SH-SY5Y (cell line): ENCODE measurements at regions not wholly inside any gene's neighbourhood (a gene's known extent, or its start where the extent isn't known, plus 50 kb on each side); places are given as distances from the start of the nearest gene placed in this dataset.

Experiments
- GATA2 ChIP-seq: IDR thresholded peaks from 2 replicates; pipeline ENCODE4 v1.6.1; 2011; ENCODE audit warnings: mild to moderate bottlenecking, low read depth, low read length
- GATA3 ChIP-seq: IDR thresholded peaks from 2 replicates; pipeline ENCODE4 v1.6.1; 2011; ENCODE audit warnings: low read depth, mild to moderate bottlenecking, low read length, moderate library complexity

- TF ChIP-seq GATA3 = no peak
Observed at GRCh38 chr9:18385696-18386490, 88.1 kb upstream of the ADAMTSL1 start.

DNA sequence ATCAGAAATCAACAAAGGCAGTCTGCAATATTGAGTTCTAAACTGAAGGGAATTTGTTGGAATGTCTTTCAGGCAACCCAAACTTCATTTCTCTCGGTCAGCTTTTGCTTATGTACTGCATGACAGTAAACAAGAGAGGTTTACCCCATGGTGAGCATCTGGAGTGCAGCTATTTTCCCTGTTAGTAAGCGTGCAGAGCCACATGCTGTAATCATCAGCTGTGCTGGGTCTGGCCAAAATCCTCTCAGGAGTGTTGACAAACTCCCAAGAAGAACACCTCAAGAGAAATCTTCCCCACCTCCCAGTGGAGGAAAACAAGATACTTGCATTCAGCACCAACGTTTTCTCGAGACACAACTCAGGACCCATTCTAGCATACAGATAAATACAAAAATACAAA lies 83.6 kb upstream of the ADAMTSL1 start:
- TF ChIP-seq GATA3 (no peak), GATA2 (no peak)

DNA sequence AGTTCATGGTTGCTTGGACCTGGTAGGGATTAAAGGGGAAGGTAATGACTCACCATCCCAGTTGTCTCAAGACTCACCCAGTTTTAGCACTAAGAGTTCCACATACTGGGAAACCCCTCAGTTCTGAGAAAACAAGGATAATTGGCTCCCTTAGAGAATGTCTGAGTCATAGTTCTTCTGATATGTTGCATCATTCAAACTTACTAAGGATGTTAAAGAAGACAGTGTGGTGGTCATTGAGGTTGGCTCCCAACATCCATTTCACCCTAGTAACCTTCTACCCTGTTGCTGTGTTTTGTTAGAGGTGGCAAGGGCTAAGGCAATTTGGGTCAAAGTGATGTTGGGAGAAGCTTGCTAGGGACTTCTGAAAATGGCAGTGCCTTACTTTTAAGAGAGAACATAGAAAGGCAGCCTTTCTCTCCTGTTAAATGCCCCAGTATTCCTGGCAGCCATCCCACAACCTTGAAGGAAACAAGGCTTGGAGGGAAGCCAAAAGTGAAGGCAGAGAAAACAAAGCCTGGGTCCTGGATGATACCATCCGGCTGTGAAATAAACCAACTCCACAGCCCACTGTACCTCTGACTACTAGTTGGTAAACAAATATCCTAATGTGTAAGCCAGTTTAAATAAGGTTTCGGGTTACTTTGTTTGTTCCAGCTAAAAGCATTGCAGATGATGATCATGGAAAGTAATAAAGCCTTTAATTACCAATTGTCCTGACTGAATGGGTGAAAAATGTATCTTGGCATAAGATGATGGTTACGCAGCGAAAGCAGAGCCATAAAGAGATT lies 80.4 kb upstream of the ADAMTSL1 start:
- TF ChIP-seq GATA3 (no peak), GATA2 (no peak)

- TF ChIP-seq GATA3 = no peak
Observed at GRCh38 chr9:18394847-18395351, 79.1 kb upstream of the ADAMTSL1 start.

DNA sequence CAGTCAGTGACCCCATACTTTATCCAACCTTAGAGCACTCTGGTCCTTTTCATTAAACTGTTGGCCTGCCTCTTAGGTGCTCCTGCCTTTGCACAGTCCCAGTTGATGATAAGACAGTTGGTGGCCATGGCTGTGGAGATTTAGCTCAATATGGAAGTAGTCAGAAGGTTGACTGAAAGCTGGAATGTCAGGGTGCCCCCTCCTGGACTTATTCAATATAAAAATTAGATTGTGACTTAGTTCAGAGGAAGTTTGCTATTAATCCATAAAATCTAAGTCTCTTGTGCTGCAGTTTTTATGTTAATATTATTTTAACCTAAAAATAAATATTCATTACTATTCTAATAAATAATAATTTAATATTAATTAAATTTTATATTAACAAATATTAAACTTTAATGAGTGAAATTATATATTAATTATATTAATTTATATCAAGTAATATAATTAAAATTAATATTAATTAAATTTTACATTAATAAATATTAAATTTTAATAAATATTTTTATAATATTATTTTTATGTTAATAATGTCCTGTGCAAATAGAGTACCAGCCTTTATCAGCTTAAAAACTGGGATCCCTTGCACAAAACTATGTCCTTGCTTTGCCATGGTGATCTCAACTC lies 77.7 kb upstream of the ADAMTSL1 start:
- no peak for TF ChIP-seq GATA2
- no peak for TF ChIP-seq GATA3

- TF ChIP-seq GATA2 (no peak), GATA3 (no peak)
Observed at GRCh38 chr9:18397076-18397475, 76.9 kb upstream of the ADAMTSL1 start.

DNA sequence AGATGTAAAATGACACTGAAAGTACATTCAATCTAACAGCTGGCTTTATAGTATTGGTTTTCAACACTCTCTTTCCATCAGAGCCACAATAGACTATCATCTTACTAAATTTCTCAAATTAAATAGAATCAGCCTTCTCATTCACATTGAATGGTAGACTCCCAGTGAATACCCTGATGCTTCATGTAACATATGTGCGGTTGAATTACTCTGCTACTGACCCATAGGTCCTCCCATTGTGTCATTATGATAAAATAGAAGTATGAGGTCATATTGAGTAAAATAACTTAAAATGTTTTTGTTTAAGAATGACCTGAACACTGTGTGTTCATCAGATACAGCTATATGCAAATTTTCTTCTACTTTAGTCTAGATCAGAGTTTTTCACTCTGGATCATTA lies 75.9 kb upstream of the ADAMTSL1 start:
- no peak for TF ChIP-seq GATA2
- no peak for TF ChIP-seq GATA3

DNA sequence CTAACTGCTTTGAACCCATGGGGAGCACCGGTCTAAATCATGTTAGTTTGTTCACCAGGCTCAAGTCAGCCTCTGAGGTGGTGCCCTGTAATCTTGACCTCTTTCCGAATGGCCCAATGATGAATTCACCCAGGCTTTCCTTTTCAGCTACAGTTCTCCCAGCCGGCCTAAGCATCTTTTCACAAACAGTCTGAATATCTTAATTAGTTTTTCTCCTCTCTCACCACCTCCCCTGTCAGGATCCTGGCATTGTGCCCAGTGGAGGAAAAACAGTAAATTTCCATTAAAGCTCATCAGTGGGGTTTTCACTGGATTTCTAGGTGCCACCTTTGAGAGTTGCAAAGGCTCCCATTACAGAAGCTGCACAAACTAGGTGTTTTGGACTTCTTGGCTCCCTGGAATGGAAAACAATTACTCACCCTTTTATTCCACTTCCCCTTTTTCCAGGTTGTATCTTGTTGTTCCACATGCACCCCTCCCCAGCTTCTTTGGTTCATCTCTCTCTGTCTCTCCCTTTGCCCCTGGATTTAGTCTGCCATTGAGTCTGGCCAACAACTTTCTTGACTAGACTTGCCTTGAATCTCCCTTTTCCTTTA lies 69.4 kb upstream of the ADAMTSL1 start:
- no peak for TF ChIP-seq GATA3
- no peak for TF ChIP-seq GATA2

DNA sequence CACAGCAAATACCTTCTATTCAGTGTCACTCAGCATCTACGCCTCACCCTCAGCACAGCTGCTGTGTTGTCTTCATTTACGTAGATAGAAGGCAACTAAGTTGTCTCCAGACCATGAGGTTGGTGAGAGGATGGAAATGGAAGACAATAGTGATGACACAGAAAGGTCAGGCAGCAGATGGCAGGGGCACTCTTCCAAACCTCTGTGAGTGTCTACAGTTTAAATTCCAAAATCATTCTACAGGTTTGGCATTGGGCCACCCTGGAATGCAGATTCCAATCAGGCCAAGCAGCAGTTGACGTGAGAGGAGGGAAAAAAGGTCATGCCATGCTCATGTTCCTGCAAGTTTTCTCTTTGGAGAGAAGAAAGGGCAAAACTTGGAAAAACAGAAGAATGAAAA lies 68.7 kb upstream of the ADAMTSL1 start:
- TF ChIP-seq GATA3 = no peak
- no peak for TF ChIP-seq GATA2

GRCh38 chr9:18410983-18411382 lies 63.0 kb upstream of the ADAMTSL1 start:
- TF ChIP-seq GATA2 (no peak), GATA3 (no peak)

DNA sequence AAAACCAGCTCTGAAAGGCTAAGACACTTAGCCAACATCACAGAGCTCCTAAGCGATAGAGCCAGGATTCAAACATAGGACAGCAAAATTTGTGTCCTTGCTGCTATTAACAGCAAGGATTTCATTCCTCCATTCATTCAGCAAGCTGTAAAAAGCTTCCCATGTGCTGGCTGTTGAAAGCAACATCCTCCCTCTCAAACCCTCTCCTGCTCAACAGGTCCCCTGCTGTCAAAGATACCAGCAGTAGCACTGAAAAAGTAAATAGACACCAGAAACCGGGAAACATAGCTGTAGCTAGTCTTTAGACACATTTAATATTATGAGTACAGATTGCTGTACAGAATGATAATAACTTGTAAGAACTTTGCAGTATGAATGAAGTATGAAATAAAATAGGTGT lies 52.6 kb upstream of the ADAMTSL1 start:
- TF ChIP-seq GATA3 (no peak), GATA2 (no peak)

DNA sequence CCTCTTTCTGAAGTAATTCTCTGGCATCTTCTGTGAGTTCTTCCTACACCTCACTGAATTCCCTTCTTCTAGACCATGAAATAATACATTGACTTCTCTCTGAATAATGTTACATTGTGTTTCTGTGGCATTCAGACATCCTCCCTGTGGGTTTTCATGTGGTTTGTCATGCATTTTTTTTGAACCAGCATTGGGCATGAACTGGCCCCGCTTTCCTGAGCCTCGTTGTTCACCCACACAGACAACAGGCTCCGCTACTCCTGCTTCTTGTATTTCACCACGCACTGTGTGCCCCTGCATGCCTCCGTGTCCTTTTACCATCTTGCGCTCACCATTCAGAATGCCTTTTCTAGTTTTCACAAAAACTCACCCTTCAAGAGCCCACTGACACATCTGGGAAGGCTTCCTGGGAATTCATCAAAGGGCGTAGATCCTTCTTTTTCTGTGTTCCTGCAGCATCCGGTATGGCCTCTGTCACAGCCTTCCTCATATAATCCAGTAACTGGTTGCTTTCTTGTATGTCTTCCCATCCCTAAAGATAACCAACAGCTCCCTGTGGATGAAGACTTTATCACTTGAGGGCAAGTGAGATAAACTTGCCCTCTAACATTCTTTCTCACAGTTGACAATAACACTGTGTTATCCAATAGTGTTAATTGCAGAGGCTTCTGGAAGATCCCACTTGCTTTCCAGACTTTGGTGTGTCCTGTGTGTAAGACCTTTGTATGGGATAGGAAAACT lies 51.5 kb upstream of the ADAMTSL1 start:
- TF ChIP-seq GATA2 = no peak
- TF ChIP-seq GATA3 = no peak

GRCh38 chr9:18423791-18424531 lies 50.0 kb upstream of the ADAMTSL1 start:
- TF ChIP-seq GATA3 (no peak), GATA2 (no peak)
